SKM-1 (cell line): ENCODE measurements at regions not wholly inside any gene's neighbourhood (a gene's known extent, or its start where the extent isn't known, plus 50 kb on each side); places are given as distances from the start of the nearest gene placed in this dataset.
A peak's percentile ranks its signal among the peaks of the same experiment; 100 is the strongest.

Experiments
- DNase-seq: peaks from one replicate; lab custom pipeline; 2025; ENCODE audit not compliant: unreplicated experiment; lab: John Stamatoyannopoulos, UW

DNA sequence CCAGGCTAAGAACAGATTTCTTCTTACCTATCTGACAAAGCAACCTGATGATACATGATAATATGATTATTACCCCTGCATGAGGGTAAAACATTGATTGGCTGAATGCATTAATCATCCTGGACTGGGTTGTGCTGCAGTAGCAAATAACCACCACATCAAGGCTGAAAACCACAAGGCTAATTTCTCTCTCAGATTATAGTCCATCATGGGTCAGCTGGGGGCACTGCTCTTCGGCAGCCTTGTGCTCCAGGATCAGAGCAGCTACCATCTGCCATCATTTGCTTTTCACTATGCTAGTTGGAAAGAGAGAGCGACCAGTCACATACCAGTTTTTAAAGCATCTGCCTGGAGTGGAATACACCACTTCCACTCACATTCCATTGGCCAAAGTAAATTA, 383.5 kb downstream of the RASEF start:
- no peak for DNase-seq

GRCh38 chr9:82680179-82680935, 382.6 kb downstream of the RASEF start:
- DNase-seq: no peak

GRCh38 chr9:82681809-82682208, 381.1 kb downstream of the RASEF start:
- no peak for DNase-seq

- no peak for DNase-seq
These were observed 380.5 kb downstream of the RASEF start for GRCh38 chr9:82682431-82682830.

DNA sequence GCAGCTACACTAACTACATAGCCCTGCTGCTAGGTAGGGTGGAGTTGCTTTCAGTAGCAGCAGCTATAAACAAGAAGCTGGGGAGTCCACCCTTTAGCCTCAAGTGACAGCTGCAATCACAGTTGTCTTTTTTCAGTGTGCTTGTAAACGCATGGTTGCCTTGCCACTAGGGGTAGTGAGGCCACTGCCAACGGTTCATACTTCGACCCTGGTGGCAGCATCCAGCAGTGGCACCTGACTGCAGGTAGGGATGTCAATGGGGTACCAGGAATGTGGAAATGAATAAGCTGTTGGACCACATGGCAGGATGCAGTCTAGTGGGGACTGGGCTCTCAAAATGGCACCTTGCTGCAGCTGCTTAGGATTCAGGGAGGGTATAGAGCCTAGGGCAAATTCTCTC, 367.2 kb downstream of the RASEF start:
- DNase-seq: no peak

DNA sequence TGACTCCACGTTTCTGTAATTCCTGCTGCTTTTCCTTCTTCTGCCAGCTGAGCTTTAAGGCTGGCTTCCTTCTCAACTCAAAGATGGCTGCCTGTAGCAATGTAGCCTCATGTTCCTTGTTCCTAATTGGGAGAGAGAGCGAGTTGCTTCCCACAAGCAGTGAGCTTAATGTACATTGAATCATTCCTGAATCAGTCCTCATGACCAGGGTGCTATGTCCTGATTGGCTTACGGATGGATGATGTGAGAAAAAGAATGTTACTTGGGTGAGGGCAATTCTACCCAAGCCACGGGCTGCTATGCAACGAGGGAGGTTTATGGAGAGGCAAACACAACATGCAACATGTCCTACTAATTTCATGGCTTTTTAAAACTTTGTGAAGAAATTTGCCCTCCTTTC, 356.2 kb downstream of the RASEF start:
- no peak for DNase-seq

DNA sequence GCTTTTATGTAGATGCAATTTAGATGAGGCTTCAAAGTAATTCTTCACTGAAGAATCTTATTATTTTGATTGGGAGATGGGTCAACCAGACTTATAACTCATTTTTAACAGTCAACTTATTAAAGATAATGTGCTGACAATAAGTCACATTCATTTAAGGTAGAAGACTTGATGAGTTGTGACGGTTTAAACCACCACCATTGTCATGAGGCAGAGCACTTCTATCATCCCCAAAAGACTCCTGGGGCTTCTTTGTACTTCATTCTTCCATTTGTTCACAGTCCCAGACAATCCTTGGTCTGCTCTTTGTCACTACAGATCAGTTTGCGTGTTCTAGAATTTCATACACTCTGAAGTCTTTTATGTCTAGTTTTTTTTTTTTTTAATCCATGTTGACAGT, 346.1 kb downstream of the RASEF start:
- no peak for DNase-seq

DNA sequence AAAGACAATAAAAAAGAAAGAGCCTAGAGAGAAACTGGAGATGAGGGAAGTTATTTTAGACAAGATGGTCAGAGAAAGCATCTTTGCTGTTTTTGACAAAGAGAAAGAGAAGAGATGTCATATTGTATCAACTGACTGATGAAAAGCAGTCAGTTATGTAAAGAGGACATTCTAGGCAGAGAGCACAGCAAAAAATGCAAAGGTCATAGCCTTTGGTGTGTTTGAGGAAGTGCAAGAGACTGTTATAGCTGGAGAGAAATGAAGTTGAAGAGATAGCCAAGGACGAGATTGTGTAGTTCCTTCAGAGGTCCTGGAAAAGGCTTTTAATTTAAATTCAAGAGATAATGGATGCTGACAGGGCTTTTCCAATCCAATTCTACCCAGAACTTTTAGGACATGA, 342.4 kb downstream of the RASEF start:
- DNase-seq: peak; percentile 0

GRCh38 chr9:82721593-82721992, 341.3 kb downstream of the RASEF start:
- no peak for DNase-seq

- DNase-seq: no peak
These were observed 340.9 kb downstream of the RASEF start for GRCh38 chr9:82722051-82722450.

DNA sequence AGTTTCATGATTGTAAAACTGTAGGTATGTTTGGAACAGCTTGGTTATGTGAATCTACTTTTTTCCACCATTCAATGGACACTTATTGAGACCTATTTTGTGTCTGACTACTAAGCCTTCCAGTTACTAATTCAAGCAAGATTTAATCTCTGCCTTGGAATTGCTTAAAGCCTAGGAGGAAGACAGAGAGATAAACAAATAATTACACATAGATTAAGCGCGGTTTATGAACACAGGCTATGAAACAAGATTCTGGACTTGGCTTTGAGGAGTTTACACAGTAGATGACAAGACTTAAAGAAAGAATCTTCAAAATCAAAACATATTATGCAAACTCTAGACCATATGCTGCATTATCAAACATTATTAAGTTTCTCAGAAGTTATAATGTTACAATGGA, 340.4 kb downstream of the RASEF start:
- DNase-seq: no peak

- DNase-seq: no peak
These were observed 336.3 kb downstream of the RASEF start for GRCh38 chr9:82726424-82727276.

DNA sequence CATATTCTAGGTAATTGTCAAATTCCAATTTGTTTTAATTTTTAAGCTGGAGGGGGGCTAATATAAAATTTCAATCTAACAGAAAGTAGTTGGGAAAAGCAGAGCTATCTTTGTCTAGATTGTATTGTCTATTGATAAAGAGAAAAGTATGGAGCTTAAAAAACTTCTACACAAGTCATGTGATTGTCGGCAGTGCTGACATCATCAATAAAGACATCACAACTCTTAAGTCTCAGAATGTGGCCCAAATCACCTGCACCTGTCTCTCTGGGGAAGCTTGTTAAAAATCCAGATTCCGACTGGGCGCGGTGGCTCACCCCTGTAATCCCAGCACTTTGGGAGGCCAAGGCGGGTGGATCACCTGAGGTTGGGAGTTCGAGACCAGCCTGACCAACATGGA, 333.8 kb downstream of the RASEF start:
- DNase-seq: no peak

DNA sequence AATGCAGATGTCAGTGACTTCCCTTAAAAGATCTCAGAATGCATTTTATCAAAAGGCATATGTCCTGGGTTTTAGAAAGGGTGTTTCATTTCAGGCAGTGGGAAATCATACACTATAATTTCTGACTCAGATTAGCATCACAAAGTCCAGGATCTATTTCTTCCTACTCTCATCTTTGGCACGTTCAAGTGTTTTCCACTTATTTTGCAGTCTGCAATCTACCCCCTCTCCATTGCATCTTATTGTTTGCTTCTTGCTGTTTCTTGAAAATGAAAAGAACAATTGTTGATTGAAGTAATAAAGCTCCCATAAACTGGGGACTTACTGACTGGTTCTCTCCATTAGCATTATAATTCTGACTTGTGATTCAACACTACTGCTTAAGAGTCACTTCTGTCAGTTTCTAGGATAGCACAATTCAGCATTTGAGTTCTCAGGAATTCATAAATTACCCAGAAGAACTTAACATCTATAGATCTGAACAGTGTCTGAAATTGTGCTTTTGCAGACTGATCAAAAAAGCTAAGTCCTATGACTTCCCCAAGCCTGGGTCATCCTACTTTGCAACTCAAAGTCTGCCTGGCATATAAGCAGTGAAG, 332.9 kb downstream of the RASEF start:
- DNase-seq: no peak

GRCh38 chr9:82732928-82733327, 330.0 kb downstream of the RASEF start:
- DNase-seq: no peak

DNA sequence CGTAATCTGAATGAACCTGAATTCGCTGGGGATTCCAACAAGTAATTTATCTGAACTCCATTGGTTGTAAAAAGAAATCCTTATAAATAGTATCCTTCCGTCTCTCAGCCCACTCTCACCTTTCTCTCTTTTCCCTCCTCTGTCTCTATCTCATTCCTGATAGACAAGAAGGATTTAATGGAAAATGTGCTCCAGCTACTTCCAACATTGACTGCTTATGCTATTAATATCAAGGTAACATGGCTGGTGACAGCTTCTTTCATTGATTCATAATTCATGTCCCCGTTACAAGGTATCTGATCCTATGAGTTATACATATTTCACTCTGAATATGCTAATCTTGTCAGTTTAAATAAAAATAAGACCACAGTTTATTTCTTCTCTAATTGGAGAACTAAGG, 326.8 kb downstream of the RASEF start:
- no peak for DNase-seq

DNA sequence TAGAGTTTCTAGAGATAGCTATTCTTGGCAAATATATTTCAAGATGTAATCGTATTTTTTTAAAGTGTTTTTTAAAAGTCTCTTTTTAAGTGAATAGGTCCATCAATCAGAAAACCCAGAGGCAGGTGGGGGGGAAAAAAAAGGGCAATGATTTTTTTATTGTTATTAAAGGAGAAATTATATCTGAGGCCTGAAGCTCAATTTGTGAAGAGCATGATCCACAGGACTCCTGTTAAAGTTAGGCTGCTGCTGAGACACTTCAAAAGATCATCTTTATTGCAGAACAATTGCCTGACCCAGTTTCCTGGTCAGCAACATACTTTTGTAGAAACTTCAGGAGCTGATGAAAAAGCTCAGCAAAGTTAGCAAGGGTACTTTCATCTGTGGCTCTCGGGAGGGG, 326.2 kb downstream of the RASEF start:
- DNase-seq: no peak

- DNase-seq: no peak
These were observed 317.0 kb downstream of the RASEF start for GRCh38 chr9:82745919-82746318.

DNA sequence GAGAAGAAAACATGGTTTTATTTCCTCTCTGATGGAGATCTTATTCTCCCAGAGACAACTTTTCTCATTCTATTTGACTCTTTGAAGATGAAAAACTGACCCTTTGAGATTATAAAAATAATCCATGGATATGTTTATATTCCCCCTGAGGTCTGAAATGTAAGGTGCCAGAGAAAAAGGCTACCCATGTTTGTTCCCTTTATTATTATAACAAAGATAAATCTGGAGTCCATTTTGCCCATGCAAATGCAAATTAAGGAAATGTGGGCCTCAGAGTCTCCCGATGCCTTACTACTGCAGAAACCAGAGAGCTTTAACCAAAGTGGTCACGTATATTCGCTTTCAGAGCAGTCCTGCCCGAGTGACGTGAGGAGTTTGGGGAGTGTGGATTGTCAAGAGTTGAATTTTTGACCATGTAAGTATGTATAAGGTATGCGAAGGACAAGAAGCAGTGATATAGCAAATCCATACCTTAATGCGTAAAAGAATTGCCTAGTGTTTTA, 312.5 kb downstream of the RASEF start:
- DNase-seq: no peak

GRCh38 chr9:82757924-82758323, 305.0 kb downstream of the RASEF start:
- no peak for DNase-seq

- no peak for DNase-seq
These were observed 301.9 kb downstream of the RASEF start for GRCh38 chr9:82761027-82761426.

GRCh38 chr9:82761956-82762355, 301.0 kb downstream of the RASEF start:
- no peak for DNase-seq
